NCI-H2227 (cell line): ENCODE measurements at regions not wholly inside any gene's neighbourhood (a gene's known extent, or its start where the extent isn't known, plus 50 kb on each side); places are given as distances from the start of the nearest gene placed in this dataset.
A peak's percentile ranks its signal among the peaks of the same experiment; 100 is the strongest.
"Not testable (repeated sequence)": the region's sequence is repeated elsewhere in the genome, so short reads cannot be mapped to it uniquely, and the experiment has no call there.

Experiments
- DNase-seq: peaks from one replicate; lab custom pipeline; 2025; ENCODE audit not compliant: unreplicated experiment; lab: John Stamatoyannopoulos, UW

- no peak for DNase-seq
Measured at GRCh38 chr15:88994286-88994685, 81.1 kb upstream of the MFGE8 start.

- peak; percentile 3 for DNase-seq
Measured at GRCh38 chr15:88995449-88995848, 82.3 kb upstream of the MFGE8 start.

GRCh38 chr15:88997531-88997930 is 84.4 kb upstream of the MFGE8 start:
- no peak for DNase-seq

GRCh38 chr15:88998980-88999713 is 86.0 kb upstream of the MFGE8 start:
- DNase-seq: no peak

GRCh38 chr15:89001708-89002275 is 86.5 kb upstream of the ABHD2 start:
- not testable (repeated sequence) for DNase-seq

- no peak for DNase-seq
Measured at GRCh38 chr15:89002281-89002761, 85.9 kb upstream of the ABHD2 start.

- no peak for DNase-seq
Measured at GRCh38 chr15:89002830-89003229, 85.4 kb upstream of the ABHD2 start.

- DNase-seq: no peak
Measured at GRCh38 chr15:89003865-89004725, 84.2 kb upstream of the ABHD2 start.

GRCh38 chr15:89004726-89005030 is 83.6 kb upstream of the ABHD2 start:
- DNase-seq: no peak

GRCh38 chr15:89007527-89007926 is 80.7 kb upstream of the ABHD2 start:
- DNase-seq: not testable (repeated sequence)

- DNase-seq: no peak
Measured at GRCh38 chr15:89007989-89008388, 80.3 kb upstream of the ABHD2 start.

- DNase-seq: no peak
Measured at GRCh38 chr15:89009080-89009479, 79.2 kb upstream of the ABHD2 start.

GRCh38 chr15:89015412-89016097 is 72.7 kb upstream of the ABHD2 start:
- no peak for DNase-seq

GRCh38 chr15:89016549-89017041 is 71.7 kb upstream of the ABHD2 start:
- peak; percentile 4 for DNase-seq

- peak; percentile 85 for DNase-seq
Measured at GRCh38 chr15:89017370-89018066, 70.7 kb upstream of the ABHD2 start.

- DNase-seq: no peak
Measured at GRCh38 chr15:89018207-89018606, 70.0 kb upstream of the ABHD2 start.

GRCh38 chr15:89019436-89019835 is 68.8 kb upstream of the ABHD2 start:
- no peak for DNase-seq

- DNase-seq: no peak
Measured at GRCh38 chr15:89021224-89021623, 67.0 kb upstream of the ABHD2 start.

GRCh38 chr15:89021886-89022285 is 66.4 kb upstream of the ABHD2 start:
- DNase-seq: not testable (repeated sequence)

- DNase-seq: no peak
Measured at GRCh38 chr15:89023311-89023961, 64.8 kb upstream of the ABHD2 start.
